ENCODE measurements at regions not wholly inside any gene's neighbourhood (a gene's known extent, or its start where the extent isn't known, plus 50 kb on each side); places are given as distances from the start of the nearest gene placed in this dataset.
A peak's percentile ranks its signal among the peaks of the same experiment; 100 is the strongest.

- no peaks in the 10 kb centered on the region for H3K36me3 ChIP-seq (ENCODE audit: control insufficient read depth, insufficient read depth, low read length)
- CTCF ChIA-PET: no interaction called here
- H2BK5ac ChIP-seq (ENCODE audit: low read depth, low read length, poor library complexity, severe bottlenecking): no peak overlapping the region
- in situ Hi-C loops (cut with MboI; ENCODE audit: low sequenced_read_pairs): no loop called here
- H3K4me1 ChIP-seq (ENCODE audit: control insufficient read depth, insufficient read depth, low read length): no peaks in the 10 kb centered on the region
- no peak for DNase-seq
- H2AK5ac ChIP-seq (ENCODE audit: low read depth, low read length): no peak overlapping the region
- no CpG with 5 or more reads among the region's 1 CpG for WGBS, 2 experiments (ENCODE audit: extremely low coverage in 2 of 2, insufficient read length in 1 of 2)
- no peak overlapping the region for H3K9ac ChIP-seq (ENCODE audit: low read depth, low read length)
- H4K20me1 ChIP-seq (ENCODE audit: insufficient read depth, low read length): no peaks in the 10 kb centered on the region
- no peak overlapping the region for H3K23ac ChIP-seq (ENCODE audit: low read depth, low read length)
- no TSS peak for BruUV-seq (replicated peaks)
- intact Hi-C loops (cut with micrococcal nuclease): no loop called here
- H3K4me3 ChIP-seq (ENCODE audit: insufficient read depth, low read depth, low read length): no peak overlapping the region
- H3K27ac ChIP-seq (ENCODE audit: insufficient read depth, low read length): no peak overlapping the region
- no peak overlapping the region for H3K56ac ChIP-seq (ENCODE audit: extremely low read depth, insufficient read depth, low read length)
- no peak overlapping the region for H2BK120ac ChIP-seq (ENCODE audit: low read depth, low read length)
- H2AK9ac ChIP-seq (replicated peaks; ENCODE audit: low read depth, low read length, poor library complexity): no peak overlapping the region
- POLR2A ChIA-PET (ENCODE audit: unreplicated experiment): no interaction called here
- no peak overlapping the region for H4K91ac ChIP-seq (ENCODE audit: insufficient read depth, low read depth, low read length)
- dilution Hi-C loops (cut with HindIII; ENCODE audit: low sequenced_read_pairs, unreplicated experiment): no loop called here
- no peak overlapping the region for H3K4ac ChIP-seq (ENCODE audit: low read depth, low read length)
- no peaks in the 10 kb centered on the region for H3K27me3 ChIP-seq (ENCODE audit: control insufficient read depth, insufficient read depth, low read length)
- H3K79me1 ChIP-seq (ENCODE audit: low read depth in 1 of 2, low read length in 2 of 2): no peaks in the 10 kb centered on the region
- TF ChIP-seq SMC3 (IDR thresholded peaks at IDR 0.05; ENCODE audit: low read depth, low read length): no peak
- peak; percentile 37; the same call in 1 of the 2 replicates for TF ChIP-seq CEBPB (IDR thresholded peaks at IDR 0.05; ENCODE audit: low read depth, low read length)
- no peak for TF ChIP-seq NFE2L2 (IDR thresholded peaks at IDR 0.05; ENCODE audit: low read depth, low read length)
- H3K14ac ChIP-seq (replicated peaks; ENCODE audit: low read depth, low read length): no peak overlapping the region
- H3K18ac ChIP-seq (ENCODE audit: low read depth, low read length): no peak overlapping the region
- no peak overlapping the region for H3K4me2 ChIP-seq (ENCODE audit: low read depth, low read length)
- H4K5ac ChIP-seq (ENCODE audit: low read depth, low read length): no peak overlapping the region
- no peak overlapping the region for H4K8ac ChIP-seq (ENCODE audit: low read depth in 2 of 2, low read length in 2 of 2)
- no peak overlapping the region for H2BK15ac ChIP-seq (ENCODE audit: low read depth, low read length)
- no peak overlapping the region for H2AFZ ChIP-seq (replicated peaks; ENCODE audit: low read length, poor library complexity)
- H2BK20ac ChIP-seq (ENCODE audit: low read depth, low read length): no peak overlapping the region
- no peak for ATAC-seq (ENCODE audit: low read depth)
- no peaks in the 10 kb centered on the region for H3K9me3 ChIP-seq (ENCODE audit: control insufficient read depth, insufficient read depth, low read length)
- no peaks in the 10 kb centered on the region for H3K9me1 ChIP-seq (ENCODE audit: insufficient read depth, low read length)
Observed at GRCh38 chr13:38283346-38283745, 66.3 kb upstream of the UFM1 start.
